ENCODE measurements at regions not wholly inside any gene's neighbourhood (a gene's known extent, or its start where the extent isn't known, plus 50 kb on each side); places are given as distances from the start of the nearest gene placed in this dataset.

DNA sequence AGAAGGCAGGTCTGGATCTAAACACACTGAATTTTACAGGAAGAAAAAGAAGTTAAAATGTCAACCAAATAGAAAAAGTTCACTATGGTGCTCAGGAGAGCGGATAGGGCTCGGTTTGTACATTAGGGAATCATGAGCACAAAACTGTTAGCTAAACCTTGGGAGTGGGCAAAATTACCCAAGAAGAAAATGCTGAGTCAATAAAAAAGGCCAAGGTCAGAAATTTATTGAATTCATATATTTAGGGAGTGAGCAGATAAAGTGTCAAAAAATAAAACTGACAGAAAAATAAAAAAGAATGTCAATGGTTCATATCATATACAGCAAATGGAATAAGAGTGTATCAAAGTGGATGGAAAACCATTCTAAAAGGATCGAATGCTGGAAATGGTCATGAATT lies 452.5 kb upstream of the SMIM31 start:
- no peaks in the 10 kb centered on the region for H3K4me1 ChIP-seq (ENCODE audit: control extremely low read depth in 1 of 4, control insufficient read depth in 4 of 4, insufficient read depth in 4 of 4, low read length in 3 of 4)
- no peaks in the 10 kb centered on the region for H3K27me3 ChIP-seq (replicated peaks in 2 of 5; ENCODE audit: control insufficient read depth in 4 of 5, insufficient read depth in 5 of 5, low read length in 4 of 5)
- 95% methylated on average over 3 of the region's 3 CpGs for WGBS (ENCODE audit: insufficient coverage)
- no peaks in the 10 kb centered on the region for H3K36me3 ChIP-seq (ENCODE audit: control insufficient read depth in 4 of 4, insufficient read depth in 4 of 4, low read length in 3 of 4)
- no peak overlapping the region for H3K27ac ChIP-seq (ENCODE audit: insufficient read depth in 1 of 2, low read depth in 1 of 2, low read length in 2 of 2, poor library complexity in 1 of 2, severe bottlenecking in 2 of 2)
- H3K4me3 ChIP-seq (ENCODE audit: control insufficient read depth in 1 of 7, extremely low read depth in 1 of 7, insufficient read depth in 4 of 7, low read depth in 2 of 7, low read length in 6 of 7), result no peak overlapping the region
- ChIA-PET CTCF (no interaction called here), POLR2A (no interaction called here)
- H3K9me3 ChIP-seq (ENCODE audit: control extremely low read depth in 1 of 5, control insufficient read depth in 4 of 5, insufficient read depth in 2 of 5, low read depth in 1 of 5, low read length in 4 of 5), result no peaks in the 10 kb centered on the region
- no peak for DNase-seq

DNA sequence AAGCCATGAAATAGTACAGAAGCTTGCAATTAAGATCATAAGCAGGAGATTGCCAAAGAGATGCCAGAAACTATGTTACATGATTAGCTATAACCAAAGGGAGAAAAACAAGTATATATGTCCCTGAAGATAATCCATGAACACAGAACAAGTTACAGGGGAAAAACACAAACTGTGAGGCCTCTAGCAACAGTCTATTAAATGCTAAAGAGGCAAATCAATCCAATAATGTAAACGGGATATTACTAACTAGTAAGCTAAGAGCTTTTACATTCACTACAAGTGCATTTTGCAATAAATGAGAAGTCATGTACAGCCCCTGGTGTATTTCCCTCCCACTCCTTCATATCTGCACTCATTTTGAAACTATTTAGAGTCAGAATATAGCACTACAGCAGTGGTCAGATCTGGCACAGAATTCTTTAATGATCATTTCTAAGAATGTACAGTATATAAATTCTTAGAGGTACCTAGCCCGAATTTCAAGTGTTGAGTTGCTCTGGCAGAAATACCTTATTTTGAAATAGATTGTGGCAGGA lies 449.8 kb upstream of the SMIM31 start:
- no peaks in the 10 kb centered on the region for H3K9me3 ChIP-seq (ENCODE audit: control extremely low read depth in 1 of 5, control insufficient read depth in 4 of 5, insufficient read depth in 2 of 5, low read depth in 1 of 5, low read length in 4 of 5)
- H3K27me3 ChIP-seq (replicated peaks in 2 of 5; ENCODE audit: control insufficient read depth in 4 of 5, insufficient read depth in 5 of 5, low read length in 4 of 5), result no peaks in the 10 kb centered on the region
- ChIA-PET CTCF (interaction anchor here (1.3 kb wide), 1 partner anchor 9 kb away, joined by 3 read pairs; no protein-coding TSS in a partner anchor), POLR2A (no interaction called here)
- no peak overlapping the region for H3K27ac ChIP-seq (ENCODE audit: insufficient read depth in 1 of 2, low read depth in 1 of 2, low read length in 2 of 2, poor library complexity in 1 of 2, severe bottlenecking in 2 of 2)
- no peak overlapping the region for H3K4me3 ChIP-seq (ENCODE audit: control insufficient read depth in 1 of 7, extremely low read depth in 1 of 7, insufficient read depth in 4 of 7, low read depth in 2 of 7, low read length in 6 of 7)
- H3K4me1 ChIP-seq (ENCODE audit: control extremely low read depth in 1 of 4, control insufficient read depth in 4 of 4, insufficient read depth in 4 of 4, low read length in 3 of 4), result no peaks in the 10 kb centered on the region
- WGBS (ENCODE audit: insufficient coverage), result no CpG with 5 or more reads among the region's 2 CpGs
- no peak for DNase-seq
- no peaks in the 10 kb centered on the region for H3K36me3 ChIP-seq (ENCODE audit: control insufficient read depth in 4 of 4, insufficient read depth in 4 of 4, low read length in 3 of 4)

- ChIA-PET CTCF (no interaction called here), POLR2A (no interaction called here)
- H3K4me1 ChIP-seq (ENCODE audit: control extremely low read depth in 1 of 4, control insufficient read depth in 4 of 4, insufficient read depth in 4 of 4, low read length in 3 of 4), result no peaks in the 10 kb centered on the region
- H3K27me3 ChIP-seq (replicated peaks in 2 of 5; ENCODE audit: control insufficient read depth in 4 of 5, insufficient read depth in 5 of 5, low read length in 4 of 5), result no peaks in the 10 kb centered on the region
- no peaks in the 10 kb centered on the region for H3K36me3 ChIP-seq (ENCODE audit: control insufficient read depth in 4 of 4, insufficient read depth in 4 of 4, low read length in 3 of 4)
- WGBS (ENCODE audit: insufficient coverage), result no CpG with 5 or more reads among the region's 2 CpGs
- H3K27ac ChIP-seq (ENCODE audit: insufficient read depth in 1 of 2, low read depth in 1 of 2, low read length in 2 of 2, poor library complexity in 1 of 2, severe bottlenecking in 2 of 2), result no peak overlapping the region
- DNase-seq, result no peak
- H3K4me3 ChIP-seq (ENCODE audit: control insufficient read depth in 1 of 7, extremely low read depth in 1 of 7, insufficient read depth in 4 of 7, low read depth in 2 of 7, low read length in 6 of 7), result no peak overlapping the region
- no peaks in the 10 kb centered on the region for H3K9me3 ChIP-seq (ENCODE audit: control extremely low read depth in 1 of 5, control insufficient read depth in 4 of 5, insufficient read depth in 2 of 5, low read depth in 1 of 5, low read length in 4 of 5)
Observed at GRCh38 chr4:164304861-164305260, 449.1 kb upstream of the SMIM31 start.

DNA sequence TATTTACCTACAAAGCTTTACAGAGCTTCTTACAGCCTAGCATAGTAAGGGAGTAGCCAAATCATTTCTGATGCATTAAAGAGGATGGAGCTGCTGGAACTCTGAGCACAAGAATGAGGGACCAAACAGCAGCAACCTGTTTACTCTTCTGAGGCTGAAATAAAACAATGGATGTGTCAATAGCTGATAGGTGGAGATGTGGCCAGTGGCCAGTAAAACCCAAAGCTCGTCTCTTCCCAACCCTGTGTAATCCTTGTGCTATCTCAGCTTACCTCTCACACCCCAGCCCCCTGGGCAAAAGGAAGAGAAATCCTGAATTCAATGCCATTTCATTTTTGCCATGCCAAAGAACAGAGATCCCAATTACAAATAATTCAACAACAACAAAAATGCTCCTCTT lies 446.7 kb upstream of the SMIM31 start:
- ChIA-PET CTCF (no interaction called here), POLR2A (no interaction called here)
- Histone ChIP-seq H3K4me1 (ENCODE audit: control extremely low read depth in 1 of 4, control insufficient read depth in 4 of 4, insufficient read depth in 4 of 4, low read length in 3 of 4) (no peaks in the 10 kb centered on the region), H3K9me3 (ENCODE audit: control extremely low read depth in 1 of 5, control insufficient read depth in 4 of 5, insufficient read depth in 2 of 5, low read depth in 1 of 5, low read length in 4 of 5) (no peaks in the 10 kb centered on the region), H3K4me3 (ENCODE audit: control insufficient read depth in 1 of 7, extremely low read depth in 1 of 7, insufficient read depth in 4 of 7, low read depth in 2 of 7, low read length in 6 of 7) (no peak overlapping the region), H3K27me3 (replicated peaks in 2 of 5; ENCODE audit: control insufficient read depth in 4 of 5, insufficient read depth in 5 of 5, low read length in 4 of 5) (no peaks in the 10 kb centered on the region), H3K36me3 (ENCODE audit: control insufficient read depth in 4 of 4, insufficient read depth in 4 of 4, low read length in 3 of 4) (no peaks in the 10 kb centered on the region), H3K27ac (ENCODE audit: insufficient read depth in 1 of 2, low read depth in 1 of 2, low read length in 2 of 2, poor library complexity in 1 of 2, severe bottlenecking in 2 of 2) (no peak overlapping the region)
- no peak for DNase-seq
- WGBS (ENCODE audit: insufficient coverage), result no CpG with 5 or more reads among the region's 1 CpG

DNA sequence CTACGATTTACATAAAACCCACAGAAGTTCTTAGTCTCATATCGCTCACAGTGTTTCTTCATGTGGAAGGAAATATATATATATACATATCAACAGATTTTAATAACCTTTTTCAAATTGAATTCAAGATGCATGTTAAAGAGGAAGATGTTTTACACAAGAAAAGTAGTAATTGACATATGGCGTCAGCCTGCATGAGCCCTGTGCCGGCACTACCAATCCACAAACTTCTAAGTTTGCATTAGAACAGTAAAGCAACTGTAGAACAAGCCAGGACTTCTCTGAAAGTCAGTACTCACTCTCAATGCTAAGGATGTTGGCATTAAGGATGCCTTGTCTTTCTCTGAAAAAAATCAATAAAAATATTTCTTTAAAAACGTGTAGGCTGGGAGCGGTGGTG lies 441.3 kb upstream of the SMIM31 start:
- CTCF ChIA-PET, result no interaction called here
- WGBS (ENCODE audit: insufficient coverage), result 100% methylated on average over 2 of the region's 6 CpGs
- POLR2A ChIA-PET, result no interaction called here
- Histone ChIP-seq H3K27me3 (replicated peaks in 2 of 5; ENCODE audit: control insufficient read depth in 4 of 5, insufficient read depth in 5 of 5, low read length in 4 of 5) (no peaks in the 10 kb centered on the region), H3K27ac (ENCODE audit: insufficient read depth in 1 of 2, low read depth in 1 of 2, low read length in 2 of 2, poor library complexity in 1 of 2, severe bottlenecking in 2 of 2) (no peak overlapping the region), H3K4me3 (ENCODE audit: control insufficient read depth in 1 of 7, extremely low read depth in 1 of 7, insufficient read depth in 4 of 7, low read depth in 2 of 7, low read length in 6 of 7) (no peak overlapping the region), H3K9me3 (ENCODE audit: control extremely low read depth in 1 of 5, control insufficient read depth in 4 of 5, insufficient read depth in 2 of 5, low read depth in 1 of 5, low read length in 4 of 5) (no peaks in the 10 kb centered on the region), H3K4me1 (ENCODE audit: control extremely low read depth in 1 of 4, control insufficient read depth in 4 of 4, insufficient read depth in 4 of 4, low read length in 3 of 4) (no peaks in the 10 kb centered on the region), H3K36me3 (ENCODE audit: control insufficient read depth in 4 of 4, insufficient read depth in 4 of 4, low read length in 3 of 4) (no peaks in the 10 kb centered on the region)
- DNase-seq, result no peak

GRCh38 chr4:164313853-164314252 lies 440.1 kb upstream of the SMIM31 start:
- POLR2A ChIA-PET, result no interaction called here
- Histone ChIP-seq H3K27ac (ENCODE audit: insufficient read depth in 1 of 2, low read depth in 1 of 2, low read length in 2 of 2, poor library complexity in 1 of 2, severe bottlenecking in 2 of 2) (no peak overlapping the region), H3K36me3 (ENCODE audit: control insufficient read depth in 4 of 4, insufficient read depth in 4 of 4, low read length in 3 of 4) (no peaks in the 10 kb centered on the region), H3K27me3 (replicated peaks in 2 of 5; ENCODE audit: control insufficient read depth in 4 of 5, insufficient read depth in 5 of 5, low read length in 4 of 5) (no peaks in the 10 kb centered on the region), H3K9me3 (ENCODE audit: control extremely low read depth in 1 of 5, control insufficient read depth in 4 of 5, insufficient read depth in 2 of 5, low read depth in 1 of 5, low read length in 4 of 5) (no peaks in the 10 kb centered on the region), H3K4me1 (ENCODE audit: control extremely low read depth in 1 of 4, control insufficient read depth in 4 of 4, insufficient read depth in 4 of 4, low read length in 3 of 4) (no peaks in the 10 kb centered on the region), H3K4me3 (ENCODE audit: control insufficient read depth in 1 of 7, extremely low read depth in 1 of 7, insufficient read depth in 4 of 7, low read depth in 2 of 7, low read length in 6 of 7) (no peak overlapping the region)
- no peak for DNase-seq
- CTCF ChIA-PET, result interaction anchor here (1.0 kb wide), 1 partner anchor 10 kb away, joined by 3 read pairs; no protein-coding TSS in a partner anchor
- 92% methylated on average over 2 of the region's 3 CpGs for WGBS (ENCODE audit: insufficient coverage)

GRCh38 chr4:164318350-164318749 lies 435.6 kb upstream of the SMIM31 start:
- no CpG with 5 or more reads among the region's 1 CpG for WGBS (ENCODE audit: insufficient coverage)

More at GRCh38 chr4:164318350-164318749, 435.6 kb upstream of the SMIM31 start:
- ChIA-PET POLR2A (no interaction called here), CTCF (no interaction called here)
- DNase-seq, result no peak
- H3K9me3 ChIP-seq (ENCODE audit: control extremely low read depth in 1 of 5, control insufficient read depth in 4 of 5, insufficient read depth in 2 of 5, low read depth in 1 of 5, low read length in 4 of 5), result no peaks in the 10 kb centered on the region
- no peaks in the 10 kb centered on the region for H3K27me3 ChIP-seq (replicated peaks in 2 of 5; ENCODE audit: control insufficient read depth in 4 of 5, insufficient read depth in 5 of 5, low read length in 4 of 5)
- H3K27ac ChIP-seq (ENCODE audit: insufficient read depth in 1 of 2, low read depth in 1 of 2, low read length in 2 of 2, poor library complexity in 1 of 2, severe bottlenecking in 2 of 2), result no peak overlapping the region
- H3K4me1 ChIP-seq (ENCODE audit: control extremely low read depth in 1 of 4, control insufficient read depth in 4 of 4, insufficient read depth in 4 of 4, low read length in 3 of 4), result no peaks in the 10 kb centered on the region
- no peaks in the 10 kb centered on the region for H3K36me3 ChIP-seq (ENCODE audit: control insufficient read depth in 4 of 4, insufficient read depth in 4 of 4, low read length in 3 of 4)
- H3K4me3 ChIP-seq (ENCODE audit: control insufficient read depth in 1 of 7, extremely low read depth in 1 of 7, insufficient read depth in 4 of 7, low read depth in 2 of 7, low read length in 6 of 7), result no peak overlapping the region

All from common myeloid progenitor, CD34-positive (primary cell).